HG02938 (cell line): ENCODE measurements at regions not wholly inside any gene's neighbourhood (a gene's known extent, or its start where the extent isn't known, plus 50 kb on each side); places are given as distances from the start of the nearest gene placed in this dataset.
"Not testable (repeated sequence)": the region's sequence is repeated elsewhere in the genome, so short reads cannot be mapped to it uniquely, and the experiment has no call there.

Source experiments
- ATAC-seq: cut with Tn5 transposase; IDR thresholded peaks from one replicate; pipeline ENCODE4 v1.9.1; 2021; ENCODE audit warnings: mild to moderate bottlenecking, moderate library complexity; ENCODE audit not compliant: unreplicated experiment

- no peak for ATAC-seq
Measured at GRCh38 chr13:33410619-33411018, 125.1 kb upstream of the STARD13 start.

GRCh38 chr13:33411312-33411711 is 125.8 kb upstream of the STARD13 start:
- ATAC-seq = no peak

GRCh38 chr13:33415822-33416221 is 130.3 kb upstream of the STARD13 start:
- no peak for ATAC-seq

GRCh38 chr13:33418224-33418953 is 132.8 kb upstream of the STARD13 start:
- ATAC-seq = not testable (repeated sequence)

- not testable (repeated sequence) for ATAC-seq
Measured at GRCh38 chr13:33420117-33420516, 134.6 kb upstream of the STARD13 start.

GRCh38 chr13:33426131-33426530 is 140.6 kb upstream of the STARD13 start:
- ATAC-seq = no peak

GRCh38 chr13:33433316-33433715 is 147.8 kb upstream of the STARD13 start:
- no peak for ATAC-seq

GRCh38 chr13:33434676-33435075 is 149.1 kb upstream of the STARD13 start:
- ATAC-seq = no peak

GRCh38 chr13:33435207-33435606 is 149.7 kb upstream of the STARD13 start:
- no peak for ATAC-seq

- no peak for ATAC-seq
Measured at GRCh38 chr13:33438918-33439317, 153.4 kb upstream of the STARD13 start.

GRCh38 chr13:33441015-33441414 is 155.5 kb upstream of the STARD13 start:
- no peak for ATAC-seq

- no peak for ATAC-seq
Measured at GRCh38 chr13:33445024-33445423, 159.5 kb upstream of the STARD13 start.

- no peak for ATAC-seq
Measured at GRCh38 chr13:33445476-33445875, 159.9 kb upstream of the STARD13 start.

- ATAC-seq = no peak
Measured at GRCh38 chr13:33446821-33447725, 161.5 kb upstream of the STARD13 start.

- no peak for ATAC-seq
Measured at GRCh38 chr13:33448889-33449288, 163.3 kb upstream of the STARD13 start.

GRCh38 chr13:33450956-33451709 is 165.6 kb upstream of the STARD13 start:
- no peak for ATAC-seq

- ATAC-seq = no peak
Measured at GRCh38 chr13:33452873-33453517, 167.4 kb upstream of the STARD13 start.

GRCh38 chr13:33453936-33454335 is 168.4 kb upstream of the STARD13 start:
- no peak for ATAC-seq

GRCh38 chr13:33454844-33455705 is 169.5 kb upstream of the STARD13 start:
- ATAC-seq = no peak

- ATAC-seq = no peak
Measured at GRCh38 chr13:33459702-33460101, 174.1 kb upstream of the STARD13 start.
